GM13976 (cell line): ENCODE measurements at regions not wholly inside any gene's neighbourhood (a gene's known extent, or its start where the extent isn't known, plus 50 kb on each side); places are given as distances from the start of the nearest gene placed in this dataset.
"Not testable (repeated sequence)": the region's sequence is repeated elsewhere in the genome, so short reads cannot be mapped to it uniquely, and the experiment has no call there.

ENCODE experiments used
- DNase-seq: peaks from one replicate; pipeline ENCODE4 v3.0.0; 2012; ENCODE audit warnings: low spot score
- CTCF ChIP-seq: IDR thresholded peaks from 2 replicates; pipeline ENCODE4 v1.5.1; 2012; ENCODE audit warnings: borderline replicate concordance, mild to moderate bottlenecking; ENCODE audit not compliant: insufficient read depth; ENCODE audit errors: extremely low read depth, missing control alignments, control extremely low read depth
- in situ Hi-C: fragments of 300-500 bp; cut with MboI; formaldehyde crosslinking; loops from one replicate; pipeline ENCODE4 v1.12.0; 2022; ENCODE audit warnings: low sequenced_read_pairs, mixed read lengths, inconsistent platforms; ENCODE audit not compliant: unreplicated experiment

- DNase-seq: no peak
- TF ChIP-seq CTCF: no peak
- in situ Hi-C loops: no loop called here
These were observed 1784.9 kb upstream of the DEFB115 start for GRCh38 chr20:29472606-29473005.

- DNase-seq, in situ Hi-C loops: not testable (repeated sequence)
These were observed 1764.6 kb upstream of the DEFB115 start for GRCh38 chr20:29492840-29493239.

GRCh38 chr20:29496767-29497166 lies 1760.7 kb upstream of the DEFB115 start:
- DNase-seq, in situ Hi-C loops: not testable (repeated sequence)

DNA sequence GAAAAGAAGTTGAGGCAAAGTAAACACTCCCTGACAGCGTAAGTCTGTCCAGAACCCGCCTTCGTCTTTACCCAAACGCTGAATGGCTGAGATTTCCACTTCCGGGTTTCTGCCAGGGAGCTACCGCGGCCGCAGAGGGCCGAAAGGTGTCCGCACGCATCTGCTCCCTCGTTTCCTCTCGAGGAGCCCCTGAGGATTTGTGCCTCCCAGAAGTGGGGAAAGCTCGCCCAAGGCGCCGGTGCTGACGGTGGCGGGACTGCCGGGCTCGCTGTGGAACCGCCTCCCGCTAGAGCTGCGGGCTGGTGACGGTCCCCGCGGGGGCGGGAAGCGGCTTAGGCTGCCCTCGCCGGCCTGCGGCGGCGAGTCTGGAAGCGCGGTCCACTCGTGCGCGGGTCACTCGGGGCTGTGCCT lies 1760.2 kb upstream of the DEFB115 start:
- peak; percentile 12 for DNase-seq
- TF ChIP-seq CTCF: no peak
- in situ Hi-C loops: no loop called here

DNA sequence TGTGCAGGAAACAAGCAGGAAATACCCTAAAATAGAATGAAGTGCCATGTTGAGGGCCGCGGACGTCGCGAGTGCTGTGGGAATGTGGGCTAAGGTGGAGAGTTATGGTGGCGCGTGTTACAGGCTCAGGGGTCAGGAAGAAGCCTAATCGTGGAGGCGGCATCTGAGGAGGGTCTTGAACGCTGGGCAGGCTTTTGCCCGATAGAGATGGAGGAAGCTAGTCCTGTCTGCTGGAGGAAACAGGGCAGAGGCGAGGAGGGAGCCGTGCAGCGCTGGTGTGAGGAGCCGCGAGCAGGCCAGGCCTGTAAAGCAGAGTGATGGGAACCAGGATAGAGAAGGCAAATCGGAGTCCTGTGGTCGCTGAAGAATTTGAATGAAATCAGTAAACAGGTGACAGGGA lies 1759.8 kb upstream of the DEFB115 start:
- in situ Hi-C loops, DNase-seq: not testable (repeated sequence)

- DNase-seq, in situ Hi-C loops: not testable (repeated sequence)
These were observed 1756.7 kb upstream of the DEFB115 start for GRCh38 chr20:29500738-29501137.

GRCh38 chr20:29514634-29515033 lies 1742.8 kb upstream of the DEFB115 start:
- in situ Hi-C loops, DNase-seq: not testable (repeated sequence)

- in situ Hi-C loops, DNase-seq: not testable (repeated sequence)
These were observed 1740.6 kb upstream of the DEFB115 start for GRCh38 chr20:29516847-29517246.

- in situ Hi-C loops, DNase-seq: not testable (repeated sequence)
- peak; percentile 31 for TF ChIP-seq CTCF
These were observed 1737.7 kb upstream of the DEFB115 start for GRCh38 chr20:29519610-29520241.

GRCh38 chr20:29533566-29534177 lies 1723.8 kb upstream of the DEFB115 start:
- DNase-seq: not testable (repeated sequence)

GRCh38 chr20:29566901-29567635 lies 1690.4 kb upstream of the DEFB115 start:
- in situ Hi-C loops, DNase-seq: not testable (repeated sequence)

More at GRCh38 chr20:29533566-29534177, 1723.8 kb upstream of the DEFB115 start:
- in situ Hi-C loops: not testable (repeated sequence)

DNA sequence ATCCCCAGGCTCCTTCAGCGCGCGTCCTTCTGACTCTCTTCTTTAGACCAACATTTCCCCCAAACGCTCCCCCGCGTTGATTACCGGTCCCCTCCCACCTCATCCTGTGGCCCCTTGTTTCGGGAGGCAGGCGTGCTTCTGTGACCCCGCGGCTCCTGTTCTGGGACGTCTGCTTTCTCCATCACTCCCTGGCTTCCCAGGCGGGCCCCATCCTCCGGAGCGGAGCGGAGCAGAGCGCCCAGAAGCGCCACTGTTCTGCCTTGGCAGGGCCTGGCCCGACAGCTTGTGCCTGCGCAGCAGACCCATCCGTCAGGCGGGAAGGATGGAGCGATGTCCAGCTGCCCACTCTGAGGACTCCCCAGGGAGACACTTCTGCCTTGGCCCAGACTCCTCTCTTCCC lies 1689.8 kb upstream of the DEFB115 start:
- DNase-seq, in situ Hi-C loops: not testable (repeated sequence)

DNA sequence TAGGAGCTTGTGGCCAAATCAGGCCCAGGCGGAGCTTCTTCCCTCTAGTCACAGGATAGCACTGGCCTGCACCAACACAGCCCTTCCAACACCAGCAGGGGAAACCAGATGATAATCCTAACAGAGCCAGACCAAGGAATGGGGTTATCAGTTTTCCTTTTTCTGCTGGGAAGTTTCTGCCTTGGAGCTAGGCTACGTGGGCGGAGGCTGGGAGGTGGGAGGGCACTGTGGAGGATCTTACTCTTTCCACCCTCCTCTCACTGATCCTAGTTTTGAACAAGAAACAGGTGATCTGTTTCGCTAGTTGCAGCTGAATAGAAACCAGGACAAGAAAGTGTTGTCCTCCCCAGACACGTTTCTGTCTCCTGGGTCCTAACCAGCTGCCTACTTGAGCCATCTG lies 1687.3 kb upstream of the DEFB115 start:
- in situ Hi-C loops, DNase-seq: not testable (repeated sequence)

DNA sequence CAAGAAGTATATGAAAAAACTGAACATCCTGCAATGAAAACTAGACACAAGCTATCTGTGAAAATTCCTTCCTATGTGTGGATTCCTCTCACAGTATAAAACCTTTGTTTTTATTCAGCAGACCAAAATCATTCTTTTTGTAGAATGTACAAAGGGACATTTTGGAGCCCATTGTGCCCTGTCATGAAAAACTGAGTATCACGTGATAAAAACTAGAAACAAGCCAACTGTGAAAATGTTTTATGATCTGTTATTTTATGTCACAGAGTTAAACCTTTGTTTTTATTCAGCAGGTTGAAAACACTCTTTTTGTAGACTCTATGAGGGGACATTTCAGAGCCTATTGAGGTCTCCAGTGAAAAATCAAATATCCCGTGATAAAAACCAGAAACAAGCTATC lies 1667.9 kb upstream of the DEFB115 start:
- DNase-seq, in situ Hi-C loops: not testable (repeated sequence)

GRCh38 chr20:29604163-29604562 lies 1653.3 kb upstream of the DEFB115 start:
- in situ Hi-C loops, DNase-seq: not testable (repeated sequence)
